ENCODE measurements at regions not wholly inside any gene's neighbourhood (a gene's known extent, or its start where the extent isn't known, plus 50 kb on each side); places are given as distances from the start of the nearest gene placed in this dataset.

DNA sequence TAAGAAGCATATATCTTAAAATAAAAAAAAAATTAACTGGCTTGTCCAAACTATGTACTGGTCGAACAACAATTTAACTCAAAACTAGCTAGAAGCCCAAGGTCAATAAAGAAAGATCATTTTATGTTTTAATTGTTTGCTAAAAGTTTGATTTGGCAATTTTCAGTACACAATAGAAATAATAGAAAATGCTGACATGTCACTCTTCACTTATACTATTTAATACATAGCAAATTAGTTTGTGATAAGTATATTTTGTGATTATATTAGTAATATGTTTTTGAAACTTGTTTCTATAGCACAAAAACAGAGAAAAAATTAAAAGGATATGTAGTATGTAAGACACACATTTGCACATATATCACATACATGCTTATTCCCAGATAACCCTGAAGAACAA, 1938.6 kb upstream of the PIK3C3 start:
- no peak for DNase-seq (ENCODE audit: low spot score)

DNA sequence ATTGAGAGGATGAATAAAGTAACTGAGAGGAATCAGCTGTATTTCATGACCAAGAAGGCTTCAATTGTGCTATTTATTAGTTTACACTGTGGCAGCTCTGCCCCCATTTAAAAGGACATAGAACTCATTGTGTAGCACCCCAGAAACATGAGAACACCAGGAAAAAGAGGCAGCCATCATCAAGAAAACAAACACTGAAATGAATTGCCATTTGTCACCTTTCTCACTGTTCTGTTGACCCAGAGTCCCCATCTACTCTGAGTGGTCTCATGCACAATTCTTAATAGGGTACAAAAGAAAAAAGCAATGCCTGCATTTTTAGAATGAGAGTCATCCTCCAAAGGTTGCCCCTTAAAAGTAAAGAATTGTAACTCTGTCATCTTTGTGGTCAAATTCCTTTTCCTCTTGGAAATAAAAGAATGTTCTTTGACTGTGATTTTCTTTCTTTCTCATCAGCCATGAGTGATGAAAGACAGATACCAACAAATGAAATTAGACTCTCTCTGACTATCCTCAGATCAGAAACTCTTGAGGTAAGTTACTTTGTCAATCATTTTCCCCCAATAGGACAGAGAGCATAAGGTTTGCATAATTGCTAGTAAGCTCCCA, 1941.9 kb upstream of the PIK3C3 start:
- DNase-seq (ENCODE audit: low spot score), result no peak

DNA sequence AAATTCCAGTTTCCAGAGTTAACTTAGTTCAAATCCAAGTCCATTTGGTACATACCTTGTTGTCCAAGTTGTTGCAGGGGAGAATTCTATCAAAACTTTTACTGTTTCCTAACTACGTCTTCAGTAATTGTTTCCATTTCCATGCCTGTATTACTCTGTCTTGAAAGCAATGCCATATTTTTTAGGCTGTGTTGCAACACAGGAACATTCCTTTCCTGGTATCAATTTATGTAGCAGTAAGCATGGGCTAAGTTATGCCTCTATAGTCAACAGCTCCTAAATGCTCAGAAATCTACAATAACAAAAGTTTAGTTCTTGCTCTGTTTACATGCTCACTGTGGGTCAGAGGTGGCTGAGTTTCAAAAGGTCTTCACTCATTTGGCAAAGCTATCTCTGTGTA, 1943.8 kb upstream of the PIK3C3 start:
- no peak for DNase-seq (ENCODE audit: low spot score)

DNA sequence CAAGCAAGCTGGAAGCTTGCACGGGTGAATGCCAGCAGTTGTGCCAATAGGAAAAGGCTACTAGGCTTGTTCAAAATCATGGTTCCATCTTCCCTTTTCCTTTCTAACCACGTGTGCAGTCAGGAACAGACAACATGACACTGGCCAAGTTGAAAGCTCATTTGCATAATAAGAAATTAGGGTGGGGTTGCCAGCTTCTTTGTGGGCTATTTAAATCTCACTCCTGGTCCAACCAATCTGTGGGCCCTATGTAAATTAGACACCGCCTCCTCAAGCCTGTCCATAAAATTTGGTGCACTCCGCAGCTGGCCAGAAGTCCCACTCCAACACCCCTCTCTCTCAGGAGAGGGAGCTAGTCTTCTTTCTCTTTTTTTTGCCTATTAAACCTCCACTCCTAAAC, 1948.4 kb upstream of the PIK3C3 start:
- DNase-seq (ENCODE audit: low spot score), result no peak

DNA sequence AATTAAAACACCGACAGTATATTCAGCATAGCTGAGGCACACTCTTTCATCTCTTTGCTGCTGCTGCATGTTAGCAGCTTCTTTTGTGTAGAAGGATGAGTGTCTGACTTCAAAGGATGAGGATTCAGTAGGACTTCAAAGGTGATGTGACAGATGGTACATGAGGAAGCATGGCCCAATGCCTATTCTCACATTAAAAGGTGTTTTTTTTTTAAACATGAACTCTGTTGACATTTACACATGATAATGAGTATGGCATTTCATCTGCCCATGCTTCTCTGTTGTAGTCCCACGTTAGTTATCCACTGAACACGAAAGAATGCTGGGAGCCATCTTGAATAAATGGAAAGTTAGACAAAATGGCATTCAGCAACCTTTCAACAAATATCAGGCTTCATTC, 1950.8 kb upstream of the PIK3C3 start:
- DNase-seq (ENCODE audit: low spot score), result no peak

DNA sequence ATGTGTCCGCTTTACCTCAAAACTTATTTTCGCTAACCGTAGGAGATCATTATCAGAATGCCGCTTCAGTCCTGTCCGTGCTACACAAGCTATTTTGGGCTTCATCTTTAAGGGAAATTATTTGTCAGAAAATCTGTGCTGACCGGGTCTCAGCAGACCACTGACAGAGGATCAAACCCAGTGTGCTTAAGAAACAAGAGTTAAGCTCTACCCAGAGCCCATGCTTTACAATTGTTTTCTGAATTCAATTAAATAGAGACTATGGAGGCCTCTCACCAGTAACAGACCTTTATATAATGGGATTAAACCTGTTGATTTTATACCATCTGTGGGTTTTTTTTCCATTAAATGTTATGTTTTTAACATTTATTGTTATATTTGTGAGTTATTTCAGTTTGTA, 1956.7 kb upstream of the PIK3C3 start:
- no peak for DNase-seq (ENCODE audit: low spot score)

DNA sequence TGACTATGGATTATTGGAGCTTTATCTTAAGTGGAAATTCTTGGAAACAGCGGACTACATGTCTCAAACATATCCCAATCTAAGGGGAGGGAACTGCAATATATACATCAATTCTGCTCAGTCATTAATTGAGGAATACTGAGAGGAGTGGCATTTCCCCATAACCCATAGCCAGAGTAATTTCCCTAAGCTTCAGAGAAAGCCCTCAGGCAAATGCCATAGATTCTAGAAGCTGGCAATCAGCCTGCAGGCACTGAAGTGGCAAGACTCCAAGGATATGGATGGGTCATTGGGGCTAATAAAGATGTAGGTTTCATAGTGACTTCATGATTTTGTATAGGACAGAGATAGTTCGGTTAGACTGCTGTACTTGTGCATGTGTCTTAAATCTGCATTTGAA, 1960.5 kb upstream of the PIK3C3 start:
- DNase-seq (ENCODE audit: low spot score), result no peak

DNA sequence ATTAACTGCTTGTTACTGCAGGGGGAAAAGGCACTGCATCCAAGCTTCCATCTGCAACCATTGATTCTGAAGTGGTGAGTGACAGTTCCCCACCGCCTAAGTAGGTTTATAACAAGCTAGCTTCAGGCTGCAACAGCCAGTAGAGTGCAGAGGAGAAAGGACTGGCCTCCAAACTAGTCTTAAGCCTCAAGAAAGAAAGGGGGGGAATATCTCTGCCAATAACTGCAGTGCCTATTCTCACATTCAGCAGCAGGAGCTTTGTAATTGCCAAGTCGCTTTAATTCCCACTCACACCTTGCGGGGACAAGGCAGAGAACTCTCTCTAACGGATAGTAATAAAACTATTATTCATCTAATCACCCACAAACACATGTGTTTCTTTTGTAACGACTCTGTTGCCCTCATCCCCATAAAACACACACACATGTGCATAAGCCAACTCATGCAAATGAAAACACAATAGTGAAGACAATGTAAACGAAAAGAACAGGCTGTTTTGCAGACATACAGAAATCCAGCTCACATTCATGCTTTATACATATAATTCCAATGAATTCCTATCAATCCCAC, 1963.3 kb upstream of the PIK3C3 start:
- DNase-seq (ENCODE audit: low spot score), result no peak

DNA sequence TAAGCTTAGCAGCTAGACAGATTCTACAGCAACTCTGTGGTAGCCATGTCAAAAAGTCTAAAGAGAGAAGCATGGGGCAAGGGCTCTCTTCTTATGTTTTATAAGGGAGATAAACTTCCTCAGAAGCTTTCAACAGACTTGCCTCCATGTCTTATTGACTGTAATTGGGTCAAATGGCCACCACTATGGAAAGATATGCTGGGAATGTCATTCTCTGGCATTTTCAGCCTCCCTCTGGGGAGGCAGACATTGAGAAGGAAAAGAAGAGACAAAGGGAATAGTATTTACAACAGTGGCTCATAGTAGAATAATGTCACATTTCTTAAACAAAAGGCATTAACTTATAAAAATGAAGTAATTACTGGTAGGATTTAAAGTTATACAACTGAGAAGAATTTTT, 1964.5 kb upstream of the PIK3C3 start:
- no peak for DNase-seq (ENCODE audit: low spot score)

DNA sequence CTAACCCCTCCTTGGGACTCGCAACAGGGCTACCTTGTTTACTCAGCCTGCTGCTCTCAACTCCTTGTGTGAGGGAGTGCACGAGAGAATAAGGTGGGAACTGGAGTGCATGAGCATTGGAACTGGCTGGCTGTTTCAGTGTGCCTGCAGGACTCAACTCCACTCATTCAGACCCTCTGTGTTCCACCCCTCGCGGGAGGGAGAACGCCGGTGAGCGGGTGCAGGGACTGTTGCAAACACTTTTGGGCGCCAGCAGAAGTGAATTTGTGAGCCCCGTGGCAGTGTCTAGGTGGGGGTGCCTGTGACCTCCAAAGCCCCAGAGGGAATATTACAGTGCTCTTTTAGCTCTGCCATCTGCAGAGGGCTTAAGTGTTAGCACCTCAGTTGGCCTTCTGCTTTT, 1978.3 kb upstream of the PIK3C3 start:
- DNase-seq (ENCODE audit: low spot score), result no peak

DNA sequence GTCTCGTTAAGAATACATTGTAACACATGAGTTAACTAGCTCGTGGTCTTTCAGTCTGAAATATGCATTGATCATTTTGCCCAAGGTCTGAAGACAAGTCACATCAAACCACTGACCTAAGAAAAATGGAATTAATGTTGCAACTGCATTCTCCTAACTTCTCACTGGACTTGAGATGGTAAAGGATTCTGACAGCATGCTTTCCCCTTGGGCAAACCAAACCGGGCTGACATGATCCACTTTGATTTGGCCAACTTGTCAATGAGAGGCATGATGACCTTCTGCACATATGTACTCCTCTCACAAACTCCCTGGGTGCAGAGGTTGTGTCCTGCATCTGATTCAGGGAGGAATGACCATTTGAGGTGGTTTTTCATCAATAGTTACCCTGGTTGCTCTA, 1982.5 kb upstream of the PIK3C3 start:
- no peak for DNase-seq (ENCODE audit: low spot score)

DNA sequence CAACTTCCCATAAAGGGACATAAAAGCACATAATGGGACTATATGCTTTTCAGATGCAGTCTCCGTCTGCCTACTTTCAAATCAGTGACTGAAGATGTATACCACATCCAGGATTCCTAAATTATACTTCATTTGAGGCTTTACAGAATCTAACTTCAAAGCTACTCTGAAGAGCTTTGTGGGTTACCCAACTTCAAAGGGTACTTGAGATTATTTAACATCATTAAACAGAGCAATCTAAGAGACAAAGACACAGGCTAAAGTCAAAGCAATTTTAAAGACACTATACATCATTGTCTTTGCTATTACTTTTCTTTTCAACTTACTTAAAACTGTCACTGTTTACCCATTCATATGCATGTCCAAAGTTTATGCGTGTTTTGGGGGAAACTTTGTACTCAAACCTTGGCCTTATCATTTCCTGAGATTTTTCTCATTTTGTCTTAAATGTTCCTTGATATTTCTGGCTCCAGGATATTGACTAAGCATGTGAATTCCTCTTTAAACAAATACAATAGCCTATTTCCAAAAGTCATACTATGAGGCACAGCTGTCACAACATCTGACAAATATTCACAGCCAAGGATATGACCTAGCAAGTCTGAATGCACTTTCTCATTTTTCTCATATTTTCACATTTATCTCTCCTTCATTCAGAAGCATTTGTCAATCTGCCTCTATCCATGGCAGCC, 1985.1 kb upstream of the PIK3C3 start:
- no peak for DNase-seq (ENCODE audit: low spot score)

DNA sequence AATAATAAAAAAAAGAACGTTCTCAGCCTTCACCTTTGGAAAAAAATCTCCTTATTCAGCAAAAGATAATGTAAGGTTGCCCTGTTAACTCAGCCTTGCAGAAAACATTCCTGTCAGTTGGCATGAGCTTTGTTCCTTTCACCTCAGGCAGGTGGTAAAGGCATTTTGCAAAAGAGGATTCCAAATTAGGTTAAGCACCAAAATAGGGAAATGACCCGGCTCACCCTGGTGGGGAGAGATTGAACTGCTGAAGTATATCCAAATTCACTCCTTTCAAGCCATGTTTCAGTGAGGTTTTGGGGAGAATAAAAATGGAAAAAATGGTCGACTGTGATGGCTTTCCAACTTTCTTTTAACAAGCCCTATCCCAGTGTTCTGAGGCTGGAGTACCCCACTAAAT, 1988.8 kb upstream of the PIK3C3 start:
- no peak for DNase-seq (ENCODE audit: low spot score)

DNA sequence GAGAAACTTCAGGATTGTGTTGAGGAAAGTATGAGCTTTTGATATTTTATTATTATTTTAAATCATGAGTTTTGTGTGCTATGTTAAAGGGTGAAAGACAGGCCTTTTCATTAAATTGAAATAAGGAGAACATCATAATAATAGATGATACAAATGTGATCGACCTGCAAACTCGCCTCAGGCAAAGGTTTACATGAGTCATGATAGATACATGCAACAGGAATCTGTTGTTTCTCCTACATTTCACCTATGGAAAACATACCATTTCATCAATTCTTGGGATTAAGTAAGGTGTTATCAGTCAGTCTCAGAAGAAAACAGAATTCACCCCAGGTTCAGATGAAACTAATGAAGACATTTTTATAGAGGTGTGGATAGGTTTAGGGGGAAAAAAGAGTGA, 1992.5 kb upstream of the PIK3C3 start:
- no peak for DNase-seq (ENCODE audit: low spot score)

DNA sequence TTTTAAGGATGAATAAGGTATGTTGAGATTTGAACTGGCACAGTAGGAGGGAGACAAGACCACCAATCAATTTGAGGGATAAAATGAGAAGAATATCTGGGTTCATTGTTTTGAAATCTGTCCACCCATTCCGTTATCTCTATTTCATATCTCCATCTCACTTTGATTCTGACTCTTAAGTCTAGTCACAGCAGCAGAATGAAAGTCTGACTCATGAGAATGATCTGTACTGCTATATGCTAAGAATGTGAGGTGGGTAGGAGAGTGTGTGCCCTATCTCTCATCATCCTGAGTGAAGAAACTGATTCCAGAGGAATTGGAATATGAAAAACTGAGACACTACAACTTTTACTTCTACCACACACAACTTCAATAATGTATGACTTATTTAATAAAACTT, 1994.5 kb upstream of the PIK3C3 start:
- no peak for DNase-seq (ENCODE audit: low spot score)

DNA sequence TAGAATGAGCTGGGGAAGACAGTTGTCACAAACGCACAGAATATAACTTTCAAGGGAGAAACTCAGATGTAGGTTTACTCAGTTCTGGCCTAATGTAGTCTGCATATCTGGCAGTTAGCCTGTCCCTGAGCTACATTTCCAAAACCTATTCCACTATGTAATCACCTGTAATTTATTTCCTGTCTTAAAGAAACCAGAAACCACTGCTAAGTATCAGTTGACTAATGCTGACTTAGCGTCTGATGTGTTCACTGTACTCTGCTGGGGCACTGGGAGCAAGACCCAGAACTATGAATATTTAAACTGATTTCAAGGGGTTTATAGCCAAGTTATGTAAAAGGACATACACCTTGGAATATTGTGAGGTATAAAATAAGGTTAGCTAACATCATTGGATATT, 1995.2 kb upstream of the PIK3C3 start:
- no peak for DNase-seq (ENCODE audit: low spot score)

DNA sequence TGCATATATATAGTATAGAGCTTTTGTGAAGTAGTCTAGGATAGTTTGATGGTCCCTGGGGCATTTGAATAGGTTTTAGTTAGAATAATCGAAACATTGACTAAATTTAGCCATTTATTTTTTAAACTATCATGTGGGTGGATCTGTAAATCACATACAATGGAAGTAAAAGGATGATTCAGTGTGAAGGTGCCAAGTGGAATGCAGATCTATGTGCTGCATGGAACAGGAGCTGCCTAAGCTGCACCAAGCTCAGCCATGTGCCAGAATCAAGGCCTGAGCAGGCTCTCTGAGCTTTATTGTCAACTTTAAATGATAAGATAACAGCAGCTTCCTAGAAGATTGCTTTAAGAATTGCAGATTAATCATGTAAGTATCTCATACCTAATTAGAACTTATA, 1996.2 kb upstream of the PIK3C3 start:
- no peak for DNase-seq (ENCODE audit: low spot score)

DNA sequence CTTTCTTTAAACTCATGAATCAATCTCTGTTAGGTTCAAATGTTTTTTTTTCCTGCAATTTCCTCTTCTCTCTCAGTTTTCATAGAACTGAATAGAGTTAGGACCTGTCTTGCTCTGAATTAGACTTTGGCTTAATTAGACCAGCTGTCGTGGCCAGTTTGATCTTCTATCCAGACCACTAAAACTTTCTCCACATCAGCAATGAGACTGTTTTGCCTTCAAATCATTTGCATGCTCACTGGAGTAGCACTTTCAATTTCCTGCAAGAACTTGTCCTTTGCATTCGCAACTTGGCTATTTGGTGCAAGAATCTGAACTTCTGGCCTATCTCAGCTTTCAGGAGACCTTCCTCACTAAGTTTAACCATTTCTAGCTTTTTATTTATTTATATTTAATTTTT, 2002.2 kb upstream of the PIK3C3 start:
- DNase-seq (ENCODE audit: low spot score), result no peak

DNA sequence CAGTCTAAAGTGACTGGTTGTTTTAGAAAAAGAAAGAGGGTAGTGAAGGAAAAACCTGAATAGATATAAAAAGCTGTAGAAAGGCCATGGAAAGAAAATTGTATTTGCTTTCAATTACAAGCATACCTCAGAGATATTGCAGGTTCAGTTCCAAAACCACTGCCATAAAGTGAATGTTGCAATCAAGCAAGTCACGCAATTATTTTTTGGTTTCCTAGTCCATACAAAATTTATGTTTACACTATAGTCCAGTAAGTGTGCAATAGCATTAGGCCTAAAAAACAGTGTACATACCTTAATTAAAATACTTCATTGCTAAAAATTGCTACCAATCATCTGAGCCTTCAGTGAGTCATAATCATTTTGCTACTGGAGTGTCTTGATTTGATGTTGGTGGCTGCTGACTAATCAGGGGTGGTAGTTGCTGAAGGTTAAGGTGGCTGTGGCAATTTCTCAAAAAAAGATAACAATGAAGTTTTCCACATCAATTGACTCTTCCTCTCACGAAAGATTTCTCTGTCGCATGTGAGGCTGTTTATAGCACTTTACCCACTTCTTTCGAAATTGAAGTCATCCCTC, 2003.8 kb upstream of the PIK3C3 start:
- DNase-seq (ENCODE audit: low spot score), result no peak

DNA sequence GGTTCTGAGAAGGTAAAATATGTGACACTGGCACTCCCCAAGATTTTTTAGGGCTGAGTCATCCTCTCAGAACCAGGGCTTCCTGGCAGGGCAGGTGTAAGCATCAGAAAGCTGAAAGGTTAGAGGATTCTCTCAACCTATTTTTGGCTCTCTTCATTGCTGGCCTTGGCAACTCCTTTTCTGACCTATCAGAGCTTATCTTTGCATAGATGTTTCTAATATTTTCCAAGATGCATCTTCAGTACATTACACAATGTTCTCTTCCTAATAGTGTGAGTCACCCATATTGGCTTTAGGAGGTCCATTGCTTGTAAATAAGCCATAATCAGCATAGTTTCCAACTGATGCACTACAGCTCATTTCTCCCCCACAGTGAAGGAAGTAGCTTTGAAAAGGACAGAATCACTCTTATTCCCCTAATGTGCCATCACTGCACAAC, 2008.4 kb upstream of the PIK3C3 start:
- peak; percentile 7 for DNase-seq (ENCODE audit: low spot score)

DNA sequence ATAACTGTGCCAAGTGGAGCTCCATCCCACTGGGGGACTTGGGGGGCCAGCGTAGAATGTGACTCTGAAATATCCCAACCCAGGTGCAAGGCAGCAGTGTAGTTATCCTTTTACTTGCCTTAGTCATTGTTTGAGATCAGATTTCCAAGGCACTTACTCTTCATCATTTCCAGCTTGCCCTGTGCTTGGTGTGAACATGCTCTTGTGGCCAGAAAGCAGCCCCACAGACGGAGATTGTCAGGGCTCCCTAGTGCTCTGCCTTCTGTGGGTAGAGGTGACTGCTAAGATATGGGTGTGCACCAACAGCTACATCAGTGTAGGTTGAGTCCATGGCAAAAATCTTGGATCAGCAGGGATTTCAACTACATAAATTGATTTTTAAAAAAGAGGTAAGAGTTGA, 2010.0 kb upstream of the PIK3C3 start:
- DNase-seq (ENCODE audit: low spot score), result no peak

DNA sequence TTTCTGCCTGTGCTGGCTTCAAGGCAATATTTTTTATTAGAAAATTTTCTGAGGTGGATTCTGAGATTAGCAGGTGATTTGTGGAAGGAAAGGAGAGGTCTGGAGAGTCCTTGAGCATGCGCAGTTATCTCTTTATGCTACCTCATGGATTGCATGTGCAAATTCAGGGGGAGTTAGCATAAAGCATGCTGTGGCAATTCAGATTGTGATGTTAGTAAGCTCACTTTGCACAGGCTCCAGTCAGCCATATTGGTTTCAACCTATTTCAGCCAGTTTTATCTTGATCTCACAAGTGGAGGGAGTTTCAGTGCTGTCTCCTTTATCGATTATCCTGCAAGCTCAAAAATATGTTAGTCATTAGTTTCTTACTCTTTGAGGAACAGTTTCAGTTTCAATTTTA, 2012.3 kb upstream of the PIK3C3 start:
- DNase-seq (ENCODE audit: low spot score), result no peak

Measured in HT-29 (cell line).